Neural progenitor cell (in vitro differentiated cells): ENCODE measurements at regions not wholly inside any gene's neighbourhood (a gene's known extent, or its start where the extent isn't known, plus 50 kb on each side); places are given as distances from the start of the nearest gene placed in this dataset.

Experiments
- DNase-seq: peaks from one replicate; pipeline ENCODE4 v3.0.0-alpha.2; 2016; ENCODE audit warnings: low spot score
- H2AFZ ChIP-seq: fragments of 200-600 bp; sonication (generic); replicated peaks from 2 replicates; pipeline ENCODE4 v1.6.1; 2016; ENCODE audit warnings: antibody characterized with exemption
- H3F3A ChIP-seq: fragments of 200-600 bp; sonication (generic); 2 replicates; pipeline ENCODE4 v1.6.1; 2016; ENCODE audit warnings: antibody characterized with exemption, low read depth
- H3K27ac ChIP-seq: fragments of 200-600 bp; sonication (generic); 2 replicates; pipeline ENCODE4 v1.5.1; 2016; ENCODE audit warnings: mild to moderate bottlenecking
- H3K27me3 ChIP-seq: fragments of 200-600 bp; sonication (generic); 2 replicates; pipeline ENCODE4 v1.6.1; 2016; ENCODE audit warnings: mild to moderate bottlenecking, moderate library complexity
- H3K36me3 ChIP-seq: fragments of 200-600 bp; sonication (generic); 2 replicates; pipeline ENCODE4 v1.5.1; 2016
- H3K4me1 ChIP-seq: fragments of 200-600 bp; sonication (generic); 2 replicates; pipeline ENCODE4 v1.6.1; 2016; ENCODE audit warnings: mixed run types
- H3K4me2 ChIP-seq: fragments of 200-600 bp; sonication (generic); 2 replicates; pipeline ENCODE4 v1.6.1; 2016
- H3K4me3 ChIP-seq: fragments of 200-600 bp; sonication (generic); 2 replicates; pipeline ENCODE4 v1.5.1; 2016
- H3K79me2 ChIP-seq: fragments of 200-600 bp; sonication (generic); 2 replicates; pipeline ENCODE4 v1.6.1; 2016; ENCODE audit warnings: low read depth
- H3K9ac ChIP-seq: fragments of 200-600 bp; sonication (generic); 2 replicates; pipeline ENCODE4 v1.6.1; 2016
- H3K9me3 ChIP-seq: fragments of 200-600 bp; sonication (generic); 2 replicates; pipeline ENCODE4 v1.5.1; 2016; ENCODE audit warnings: low read depth
- H4K20me1 ChIP-seq: fragments of 200-600 bp; sonication (generic); 2 replicates; pipeline ENCODE4 v1.6.1; 2016; ENCODE audit warnings: low read depth
- H3K27ac Mint-ChIP-seq: 3 replicates; pipeline ENCODE4 v1.8.0; 2021; ENCODE audit warnings: mixed read lengths
- H3K27me3 Mint-ChIP-seq: 2 replicates; pipeline ENCODE4 v1.8.0; 2022; ENCODE audit warnings: low read depth, mild to moderate bottlenecking, inconsistent platforms, moderate library complexity, mixed read lengths; ENCODE audit not compliant: insufficient read depth
- H3K36me3 Mint-ChIP-seq: 3 replicates; pipeline ENCODE4 v1.8.0; 2021; ENCODE audit warnings: mixed read lengths
- H3K4me1 Mint-ChIP-seq: 3 replicates; pipeline ENCODE4 v1.8.0; 2021; ENCODE audit warnings: mixed read lengths
- H3K4me3 Mint-ChIP-seq: 3 replicates; pipeline ENCODE4 v1.8.0; 2021; ENCODE audit warnings: mild to moderate bottlenecking, moderate library complexity, mixed read lengths
- H3K9me3 Mint-ChIP-seq: 3 replicates; pipeline ENCODE4 v1.8.0; 2020; ENCODE audit warnings: mixed read lengths
- EZH2 ChIP-seq: fragments of 200-600 bp; sonication (generic); IDR thresholded peaks from 2 replicates; pipeline ENCODE4 v1.6.1; 2017; ENCODE audit warnings: antibody characterized with exemption, mild to moderate bottlenecking, moderate library complexity
- EZH2phosphoT487 ChIP-seq: fragments of 200-600 bp; sonication (generic); IDR thresholded peaks from 2 replicates; pipeline ENCODE4 v1.6.1; 2017; ENCODE audit warnings: antibody characterized with exemption
- TF ChIP-seq, protein P1 (sequence below): fragments of 200-600 bp; sonication (generic); IDR thresholded peaks from 2 replicates; pipeline ENCODE4 v1.5.1; 2017; ENCODE audit warnings: antibody characterized with exemption, mild to moderate bottlenecking

DNA sequence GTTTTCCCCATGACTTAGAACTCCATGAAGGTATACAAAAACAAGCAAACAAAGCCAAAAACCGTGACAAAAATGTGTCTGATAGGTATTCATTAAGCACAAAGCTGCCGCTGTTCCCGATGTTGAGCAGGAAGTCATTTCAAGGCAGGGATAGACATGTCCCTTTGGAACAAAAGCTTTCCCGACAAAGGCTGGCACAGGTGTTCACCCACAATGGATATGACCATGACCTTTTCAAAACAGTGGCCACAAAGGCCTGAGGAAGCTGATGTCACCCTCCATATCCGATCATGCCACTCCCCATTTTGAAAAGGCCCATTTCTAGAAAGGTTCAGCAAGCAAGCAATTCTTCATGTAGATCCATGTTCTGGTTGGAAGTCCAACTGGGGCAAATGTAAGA is 279.1 kb downstream of the BTG1 start:
- Histone ChIP-seq H3K9me3 (no peaks in the 10 kb centered on the region), H3F3A (no peaks in the 10 kb centered on the region), H3K36me3 (no peaks in the 10 kb centered on the region), H3K4me2 (no peak overlapping the region), H3K4me1 (no peaks in the 10 kb centered on the region), H3K79me2 (no peaks in the 10 kb centered on the region), H3K27me3 (no peaks in the 10 kb centered on the region), H3K9ac (no peak overlapping the region), H3K27ac (no peak overlapping the region), H2AFZ (no peak overlapping the region), H4K20me1 (no peaks in the 10 kb centered on the region), H3K4me3 (no peak overlapping the region)
- DNase-seq: no peak
- Mint-ChIP-seq H3K4me3 (no peak overlapping the region), H3K27me3 (peaks cover 4% of the 10 kb centered on the region), H3K4me1 (peaks cover 14% of the 10 kb centered on the region), H3K27ac (no peak overlapping the region), H3K36me3 (no peaks in the 10 kb centered on the region), H3K9me3 (no peaks in the 10 kb centered on the region)
- no peak for TF ChIP-seq EZH2
- TF ChIP-seq, protein P1, sequence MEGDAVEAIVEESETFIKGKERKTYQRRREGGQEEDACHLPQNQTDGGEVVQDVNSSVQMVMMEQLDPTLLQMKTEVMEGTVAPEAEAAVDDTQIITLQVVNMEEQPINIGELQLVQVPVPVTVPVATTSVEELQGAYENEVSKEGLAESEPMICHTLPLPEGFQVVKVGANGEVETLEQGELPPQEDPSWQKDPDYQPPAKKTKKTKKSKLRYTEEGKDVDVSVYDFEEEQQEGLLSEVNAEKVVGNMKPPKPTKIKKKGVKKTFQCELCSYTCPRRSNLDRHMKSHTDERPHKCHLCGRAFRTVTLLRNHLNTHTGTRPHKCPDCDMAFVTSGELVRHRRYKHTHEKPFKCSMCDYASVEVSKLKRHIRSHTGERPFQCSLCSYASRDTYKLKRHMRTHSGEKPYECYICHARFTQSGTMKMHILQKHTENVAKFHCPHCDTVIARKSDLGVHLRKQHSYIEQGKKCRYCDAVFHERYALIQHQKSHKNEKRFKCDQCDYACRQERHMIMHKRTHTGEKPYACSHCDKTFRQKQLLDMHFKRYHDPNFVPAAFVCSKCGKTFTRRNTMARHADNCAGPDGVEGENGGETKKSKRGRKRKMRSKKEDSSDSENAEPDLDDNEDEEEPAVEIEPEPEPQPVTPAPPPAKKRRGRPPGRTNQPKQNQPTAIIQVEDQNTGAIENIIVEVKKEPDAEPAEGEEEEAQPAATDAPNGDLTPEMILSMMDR: no peak
- no peak for TF ChIP-seq EZH2phosphoT487

DNA sequence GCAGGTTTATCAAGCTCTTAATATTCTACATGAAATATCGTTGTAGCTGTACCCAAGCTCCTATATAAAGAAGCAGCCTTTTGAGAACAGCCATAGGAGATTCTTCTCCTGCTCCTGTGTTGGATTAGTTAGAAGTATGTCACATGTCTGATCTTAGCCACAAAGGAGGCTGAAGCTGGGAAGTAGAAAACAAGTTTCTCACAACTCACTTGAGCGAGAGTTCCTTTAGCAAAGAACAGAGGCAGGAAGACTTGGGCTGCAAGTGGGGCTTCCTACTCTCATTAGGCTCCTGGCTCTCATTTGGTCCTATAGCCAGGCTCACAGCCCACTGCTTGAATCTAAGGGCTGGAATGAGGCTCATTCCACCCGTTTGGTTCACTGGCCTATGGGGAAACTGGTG is 281.9 kb downstream of the BTG1 start:
- H4K20me1 ChIP-seq: no peaks in the 10 kb centered on the region
- DNase-seq: no peak
- no peak for TF ChIP-seq EZH2phosphoT487
- TF ChIP-seq EZH2: no peak
- TF ChIP-seq, protein P1: no peak
- H3K4me1 ChIP-seq: no peaks in the 10 kb centered on the region
- H3K4me1 Mint-ChIP-seq: peaks cover 17% of the 10 kb centered on the region
- peaks cover 4% of the 10 kb centered on the region for H3K27me3 Mint-ChIP-seq
- no peaks in the 10 kb centered on the region for H3K9me3 Mint-ChIP-seq
- H3K4me2 ChIP-seq: no peak overlapping the region
- no peaks in the 10 kb centered on the region for H3K9me3 ChIP-seq
- no peaks in the 10 kb centered on the region for H3F3A ChIP-seq
- H3K27ac ChIP-seq: no peak overlapping the region
- H3K27ac Mint-ChIP-seq: no peak overlapping the region
- no peaks in the 10 kb centered on the region for H3K36me3 ChIP-seq
- no peak overlapping the region for H3K4me3 ChIP-seq
- H3K9ac ChIP-seq: no peak overlapping the region
- H3K27me3 ChIP-seq: no peaks in the 10 kb centered on the region
- no peaks in the 10 kb centered on the region for H3K36me3 Mint-ChIP-seq
- H2AFZ ChIP-seq: peak overlapping the region; percentile 71
- no peak overlapping the region for H3K4me3 Mint-ChIP-seq
- H3K79me2 ChIP-seq: no peaks in the 10 kb centered on the region

DNA sequence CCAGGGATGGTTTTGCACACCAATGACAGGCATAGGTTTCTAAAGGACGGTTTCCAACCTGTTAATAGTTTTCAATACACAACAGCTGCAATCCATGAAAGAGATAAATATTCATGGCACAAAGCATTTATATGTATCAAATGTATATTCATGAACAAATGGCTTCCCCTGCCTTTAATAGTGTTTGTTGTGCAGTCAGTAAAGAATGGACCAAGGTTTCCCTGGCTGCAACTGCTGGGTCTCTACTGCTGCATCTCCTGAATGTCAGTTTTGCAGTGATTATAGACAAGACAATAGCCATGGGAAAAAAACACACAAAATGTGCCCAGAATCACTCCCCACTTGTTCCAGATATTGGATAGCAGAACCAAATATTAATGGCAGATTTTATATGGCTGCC is 284.1 kb downstream of the BTG1 start:
- H3K4me2 ChIP-seq: no peak overlapping the region
- H3K27me3 ChIP-seq: no peaks in the 10 kb centered on the region
- Mint-ChIP-seq H3K36me3 (no peaks in the 10 kb centered on the region), H3K9me3 (no peaks in the 10 kb centered on the region), H3K27ac (no peak overlapping the region), H3K4me3 (no peak overlapping the region), H3K27me3 (peaks cover 4% of the 10 kb centered on the region), H3K4me1 (peaks cover 15% of the 10 kb centered on the region)
- no peak overlapping the region for H3K27ac ChIP-seq
- H3K4me1 ChIP-seq: no peaks in the 10 kb centered on the region
- no peak overlapping the region for H3K9ac ChIP-seq
- H3K4me3 ChIP-seq: no peak overlapping the region
- H2AFZ ChIP-seq: no peak overlapping the region
- no peaks in the 10 kb centered on the region for H3K79me2 ChIP-seq
- no peak for TF ChIP-seq EZH2phosphoT487
- no peak for TF ChIP-seq EZH2
- TF ChIP-seq, protein P1: no peak
- no peak for DNase-seq
- no peaks in the 10 kb centered on the region for H3F3A ChIP-seq
- H3K9me3 ChIP-seq: no peaks in the 10 kb centered on the region
- no peaks in the 10 kb centered on the region for H4K20me1 ChIP-seq
- no peaks in the 10 kb centered on the region for H3K36me3 ChIP-seq
